A549 (cell line): ENCODE measurements at regions not wholly inside any gene's neighbourhood (a gene's known extent, or its start where the extent isn't known, plus 50 kb on each side); places are given as distances from the start of the nearest gene placed in this dataset.

Experiments used
- ATAC-seq, 2 experiments: fragments of 200-7000 bp in 1 of 2; fragments of >200 bp in 1 of 2; cut with Nextera tagmentation in 1 of 2; cut with Tn5 transposase in 1 of 2; 3 replicates each; pipeline versions ENCODE4 v1.8.0 to v1.9.1; 2018 to 2020; ENCODE audit warnings: mild to moderate bottlenecking in 1 of 2, moderate library complexity in 1 of 2
- CTCF ChIA-PET: fragments of 300-600 bp; sonication (Branson Sonifier 250); formaldehyde crosslinking; extraction: SDS; loops from one replicate; lab custom pipeline; 2021; ENCODE audit warnings: antibody characterized with exemption, inconsistent platforms; lab: Yijun Ruan, JAX
- POLR2A ChIA-PET: fragments of 350-600 bp; formaldehyde crosslinking; extraction: SDS; loops from one replicate; lab custom pipeline; 2021; ENCODE audit warnings: antibody characterized with exemption, inconsistent platforms; lab: Yijun Ruan, JAX
- DNase-seq, 2 experiments: peaks; one replicate each; pipeline versions ENCODE4 v3.0.0 to v3.0.0-alpha.2; 2011 to 2016; ENCODE audit warnings: low read depth in 1 of 2, low spot score in 1 of 2
- FAIRE-seq: peaks from 2 replicates; lab custom pipeline; 2011; peaks lifted over from hg19 to GRCh38; lab: Jason Lieb, UNC
- H3K27ac ChIP-seq, 2 experiments: fragments of >200 bp; sonication (Bioruptor Twin); formaldehyde crosslinking; 3 replicates each; pipeline ENCODE4 v1.5.1; 2016 to 2017
- H3K4me1 ChIP-seq: fragments of >200 bp; sonication (Bioruptor Twin); formaldehyde crosslinking; 3 replicates; pipeline ENCODE4 v1.6.1; 2016
- H3K4me2 ChIP-seq: fragments of >200 bp; sonication (Bioruptor Twin); formaldehyde crosslinking; 3 replicates; pipeline ENCODE4 v1.6.1; 2016
- H3K4me3 ChIP-seq: fragments of >200 bp; sonication (Bioruptor Twin); formaldehyde crosslinking; 3 replicates; pipeline ENCODE4 v1.5.1; 2016
- H3K9me3 ChIP-seq: fragments of >200 bp; sonication (Bioruptor Twin); formaldehyde crosslinking; 3 replicates; pipeline ENCODE4 v1.6.1; 2016
- BHLHE40 ChIP-seq: IDR thresholded peaks from 2 replicates; pipeline ENCODE4 v1.6.1; 2012; ENCODE audit warnings: low read depth, low read length, inconsistent platforms
- CBX2 ChIP-seq: fragments of 200-600 bp; sonication (generic); IDR thresholded peaks from 2 replicates; pipeline ENCODE4 v1.6.1; 2016; ENCODE audit warnings: low read depth, mild to moderate bottlenecking, borderline replicate concordance
- CBX8 ChIP-seq: fragments of 200-600 bp; sonication (generic); IDR thresholded peaks from 2 replicates; pipeline ENCODE4 v1.6.1; 2016
- CHD2 ChIP-seq: fragments of 150-350 bp; IDR thresholded peaks from 2 replicates; pipeline ENCODE4 v1.6.1; 2014; ENCODE audit warnings: low read length; ENCODE audit not compliant: partially characterized antibody
- ESRRA ChIP-seq: fragments of 150-350 bp; IDR thresholded peaks from 2 replicates; pipeline ENCODE4 v1.6.1; 2014; ENCODE audit warnings: mild to moderate bottlenecking, low read length, borderline replicate concordance
- FOSB ChIP-seq: fragments of 250-450 bp; sonication (Bioruptor Pico); IDR thresholded peaks from 2 replicates; pipeline ENCODE4 v1.5.0; 2020; ENCODE audit warnings: mild to moderate bottlenecking, moderate library complexity
- FOSL2 ChIP-seq, 2 experiments: fragments of 450-650 bp in 1 of 2; fragments of >200 bp in 1 of 2; sonication (Bioruptor Twin) in 1 of 2; formaldehyde crosslinking; IDR thresholded peaks; 2 replicates each; pipeline versions ENCODE4 v1.5.0 to v1.6.1; 2016 to 2020; ENCODE audit warnings: mild to moderate bottlenecking in 1 of 2, moderate library complexity in 1 of 2
- FOXS1 ChIP-seq: fragments of 250-450 bp; sonication (Bioruptor Pico); IDR thresholded peaks from 2 replicates; pipeline ENCODE4 v1.5.0; 2020; ENCODE audit warnings: mild to moderate bottlenecking, moderate library complexity
- HDAC2 ChIP-seq: fragments of 200-600 bp; sonication (generic); IDR thresholded peaks from 2 replicates; pipeline ENCODE4 v1.6.1; 2016
- HEYL ChIP-seq: fragments of 250-450 bp; sonication (Bioruptor Pico); IDR thresholded peaks from 2 replicates; pipeline ENCODE4 v1.8.0; 2021; ENCODE audit warnings: mild to moderate bottlenecking, moderate library complexity
- HMGXB4 ChIP-seq: fragments of 250-450 bp; sonication (Bioruptor Pico); IDR thresholded peaks from 2 replicates; pipeline ENCODE4 v1.5.0; 2021; ENCODE audit warnings: mild to moderate bottlenecking, moderate library complexity, borderline replicate concordance
- HOXB13 ChIP-seq: fragments of 250-450 bp; sonication (Bioruptor Pico); IDR thresholded peaks from 2 replicates; pipeline ENCODE4 v1.5.0; 2020; ENCODE audit warnings: low read depth, mild to moderate bottlenecking, moderate library complexity
- JUN ChIP-seq, 2 experiments: fragments of >200 bp; sonication (Bioruptor Twin); formaldehyde crosslinking; IDR thresholded peaks; 2 replicates in 1 of 2; 3 replicates in 1 of 2; pipeline ENCODE4 v1.6.1; 2016 to 2017
- KDM1A ChIP-seq: fragments of 200-600 bp; sonication (generic); IDR thresholded peaks from 2 replicates; pipeline ENCODE4 v1.6.1; 2016; ENCODE audit warnings: low read depth, mild to moderate bottlenecking
- KDM5A ChIP-seq: fragments of 200-600 bp; sonication (generic); IDR thresholded peaks from 2 replicates; pipeline ENCODE4 v1.6.1; 2016; ENCODE audit warnings: antibody characterized with exemption, mild to moderate bottlenecking
- MAZ ChIP-seq: fragments of 150-350 bp; IDR thresholded peaks from 2 replicates; pipeline ENCODE4 v1.6.1; 2014; ENCODE audit warnings: antibody characterized with exemption, low read depth, low read length, borderline replicate concordance
- NFE2L2 ChIP-seq: fragments of 150-350 bp; conservative IDR thresholded peaks from 2 replicates; pipeline ENCODE4 v1.6.1; 2014; ENCODE audit warnings: low read length
- NR3C1 ChIP-seq: fragments of >200 bp; sonication (Bioruptor Twin); formaldehyde crosslinking; IDR thresholded peaks from 3 replicates; pipeline ENCODE4 v1.6.1; 2017
- RCOR1 ChIP-seq: fragments of 150-350 bp; IDR thresholded peaks from 2 replicates; pipeline ENCODE4 v1.6.1; 2014; ENCODE audit warnings: antibody characterized with exemption, low read length, low read depth
- REST ChIP-seq: fragments of 200-600 bp; sonication (generic); IDR thresholded peaks from 2 replicates; pipeline ENCODE4 v1.6.1; 2016; ENCODE audit warnings: antibody characterized with exemption, mild to moderate bottlenecking, moderate library complexity
- SMC3 ChIP-seq: fragments of >200 bp; sonication (Bioruptor Twin); formaldehyde crosslinking; IDR thresholded peaks from 3 replicates; pipeline ENCODE4 v1.6.1; 2018; ENCODE audit warnings: inconsistent platforms
- TFCP2L1 ChIP-seq: fragments of 250-450 bp; sonication (Bioruptor Pico); IDR thresholded peaks from 2 replicates; pipeline ENCODE4 v1.5.0; 2021; ENCODE audit warnings: mild to moderate bottlenecking
- ZC3H11A ChIP-seq: fragments of 450-650 bp; IDR thresholded peaks from 2 replicates; pipeline ENCODE4 v1.6.1; 2014; ENCODE audit warnings: antibody characterized with exemption, mild to moderate bottlenecking
- ZNF302 ChIP-seq: fragments of 250-450 bp; sonication (Bioruptor Pico); IDR thresholded peaks from 2 replicates; pipeline ENCODE4 v1.9.0; 2021; ENCODE audit warnings: inconsistent platforms, mild to moderate bottlenecking, moderate library complexity
- ZSCAN20 ChIP-seq: fragments of 250-450 bp; sonication (Bioruptor Pico); IDR thresholded peaks from 2 replicates; pipeline ENCODE4 v1.8.0; 2022; ENCODE audit warnings: mild to moderate bottlenecking, moderate library complexity
- WGBS: methylation state at CpG from one replicate; pipeline ENCODE4 v1.1.6; 2017; ENCODE audit errors: missing lambda C conversion rate; 5-methylcytosine and 5-hydroxymethylcytosine counted together

DNA sequence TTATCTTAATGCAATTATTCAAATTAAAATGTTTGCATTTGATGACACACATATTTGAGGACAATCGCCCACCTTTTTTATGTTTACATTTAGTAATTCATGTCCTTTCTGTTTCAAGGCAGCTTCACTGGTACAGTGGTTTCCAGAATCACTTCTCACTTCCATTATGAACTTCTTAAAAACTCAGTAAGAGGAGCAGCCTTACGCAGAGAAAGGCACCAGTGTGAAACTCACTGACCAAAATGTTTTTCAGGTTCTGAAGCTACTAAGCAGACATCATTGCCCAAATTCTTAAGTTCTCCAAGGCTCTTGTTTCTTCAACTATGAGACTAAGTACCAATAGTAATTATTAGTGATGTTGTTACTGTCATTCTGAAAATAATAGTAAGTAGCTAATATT, 353.1 kb upstream of the CXADR start (continued):
- no peak for TF ChIP-seq NR3C1
- no peak for TF ChIP-seq CBX2
- TF ChIP-seq ESRRA: no peak
- TF ChIP-seq, all 56 proteins: peak for 0

DNA sequence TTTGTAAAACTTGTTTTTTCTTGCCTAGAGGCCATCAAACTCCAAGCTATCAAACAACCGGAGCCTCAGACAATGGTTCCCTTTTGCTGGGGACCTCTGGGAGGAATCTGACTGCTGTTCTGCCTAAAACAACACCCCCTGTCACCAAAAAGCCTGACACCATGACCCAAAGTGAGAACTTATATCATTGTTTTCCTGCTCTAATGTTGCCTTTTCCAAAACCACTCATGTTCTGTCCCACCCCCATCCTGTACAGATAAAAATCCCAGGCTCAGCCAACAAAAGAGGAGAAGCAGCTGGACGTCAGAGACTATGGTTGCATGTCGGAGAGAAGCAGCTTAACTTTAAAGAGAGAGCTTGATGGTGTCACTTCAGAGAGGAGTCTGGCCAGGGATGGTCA, 327.2 kb upstream of the CXADR start:
- DNase-seq: no peak
- no peak for TF ChIP-seq FOSB (CRISPR knock-in tag)
- TF ChIP-seq HEYL (CRISPR knock-in tag): no peak
- no peak for TF ChIP-seq RCOR1
- 9% methylated on average over 3 of the region's 3 CpGs for WGBS
- no peak for ATAC-seq
- no peak overlapping the region for H3K4me2 ChIP-seq
- no peaks in the 10 kb centered on the region for H3K9me3 ChIP-seq
- no peak overlapping the region for H3K4me3 ChIP-seq
- no peaks in the 10 kb centered on the region for H3K4me1 ChIP-seq
- no peak for FAIRE-seq
- no peak overlapping the region for H3K27ac ChIP-seq
- POLR2A ChIA-PET: no interaction called here
- CTCF ChIA-PET: interaction anchor here (0.5 kb wide), 1 partner anchor 284 kb away, joined by 3 read pairs; no protein-coding TSS in a partner anchor

GRCh38 chr21:17189963-17190362, 322.9 kb upstream of the CXADR start:
- ATAC-seq (no peak), DNase-seq (no peak), FAIRE-seq (no peak)
- no peaks in the 10 kb centered on the region for H3K4me1 ChIP-seq
- no peak overlapping the region for H3K4me3 ChIP-seq
- TF ChIP-seq CHD2 (no peak), JUN (IDR thresholded peaks at IDR 0.05) (no peak), HEYL (CRISPR knock-in tag) (no peak), ZNF302 (CRISPR knock-in tag) (no peak), FOSL2 (IDR thresholded peaks at IDR 0.05) (no peak), FOSL2 (CRISPR knock-in tag; IDR thresholded peaks at IDR 0.05) (no peak), REST (no peak), CBX2 (no peak), BHLHE40 (no peak), SMC3 (no peak), ZSCAN20 (no peak), NFE2L2 (no peak), FOXS1 (CRISPR knock-in tag) (no peak), HDAC2 (no peak)
- H3K9me3 ChIP-seq: no peaks in the 10 kb centered on the region
- H3K4me2 ChIP-seq: no peak overlapping the region
- WGBS: 5% methylated on average over 2 of the region's 2 CpGs
- H3K27ac ChIP-seq: no peak overlapping the region
- ChIA-PET CTCF (no interaction called here), POLR2A (no interaction called here)

GRCh38 chr21:17191346-17191993, 321.4 kb upstream of the CXADR start:
- no peak for FAIRE-seq
- TF ChIP-seq CBX8: no peak
- no peak for TF ChIP-seq JUN (IDR thresholded peaks at IDR 0.05)
- no peak for TF ChIP-seq HOXB13 (CRISPR knock-in tag)
- no peak for TF ChIP-seq KDM5A
- no peak for TF ChIP-seq REST
- no peak for TF ChIP-seq KDM1A
- TF ChIP-seq MAZ: no peak
- no peak for TF ChIP-seq TFCP2L1 (CRISPR knock-in tag)
- no peak for TF ChIP-seq HDAC2
- no peak for TF ChIP-seq ZC3H11A
- no peak for TF ChIP-seq FOXS1 (CRISPR knock-in tag)
- TF ChIP-seq HMGXB4 (CRISPR knock-in tag): no peak

More at GRCh38 chr21:17191346-17191993, 321.4 kb upstream of the CXADR start:
- no peak for DNase-seq
- H3K4me1 ChIP-seq: no peaks in the 10 kb centered on the region
- ATAC-seq: no peak
- H3K4me3 ChIP-seq: no peak overlapping the region
- POLR2A ChIA-PET: no interaction called here
- no peak overlapping the region for H3K27ac ChIP-seq
- H3K9me3 ChIP-seq: no peaks in the 10 kb centered on the region
- CTCF ChIA-PET: no interaction called here
- 14% methylated on average over 1 of the region's 1 CpG for WGBS
- H3K4me2 ChIP-seq: no peak overlapping the region
